ENCODE measurements at regions not wholly inside any gene's neighbourhood (a gene's known extent, or its start where the extent isn't known, plus 50 kb on each side); places are given as distances from the start of the nearest gene placed in this dataset.
A peak's percentile ranks its signal among the peaks of the same experiment; 100 is the strongest.
"Not testable (repeated sequence)": the region's sequence is repeated elsewhere in the genome, so short reads cannot be mapped to it uniquely, and the experiment has no call there.

GRCh38 chr7:136116186-136116585, 139.0 kb upstream of the MTPN start:
- H3K27me3 Mint-ChIP-seq (ENCODE audit: low read depth in 2 of 2), result no peaks in the 10 kb centered on the region
- H3K4me3 ChIP-seq (ENCODE audit: low read length), result no peak overlapping the region
- DNase-seq, result no peak
- intact Hi-C loops (cut with micrococcal nuclease), result no loop called here
- 89% methylated on average over 11 of the region's 11 CpGs for WGBS (ENCODE audit: insufficient coverage)
- no peaks in the 10 kb centered on the region for H3K9me3 Mint-ChIP-seq
- H3K9me3 ChIP-seq (ENCODE audit: control insufficient read depth, insufficient read depth, low read length), result no peaks in the 10 kb centered on the region
- TF ChIP-seq, protein P1, sequence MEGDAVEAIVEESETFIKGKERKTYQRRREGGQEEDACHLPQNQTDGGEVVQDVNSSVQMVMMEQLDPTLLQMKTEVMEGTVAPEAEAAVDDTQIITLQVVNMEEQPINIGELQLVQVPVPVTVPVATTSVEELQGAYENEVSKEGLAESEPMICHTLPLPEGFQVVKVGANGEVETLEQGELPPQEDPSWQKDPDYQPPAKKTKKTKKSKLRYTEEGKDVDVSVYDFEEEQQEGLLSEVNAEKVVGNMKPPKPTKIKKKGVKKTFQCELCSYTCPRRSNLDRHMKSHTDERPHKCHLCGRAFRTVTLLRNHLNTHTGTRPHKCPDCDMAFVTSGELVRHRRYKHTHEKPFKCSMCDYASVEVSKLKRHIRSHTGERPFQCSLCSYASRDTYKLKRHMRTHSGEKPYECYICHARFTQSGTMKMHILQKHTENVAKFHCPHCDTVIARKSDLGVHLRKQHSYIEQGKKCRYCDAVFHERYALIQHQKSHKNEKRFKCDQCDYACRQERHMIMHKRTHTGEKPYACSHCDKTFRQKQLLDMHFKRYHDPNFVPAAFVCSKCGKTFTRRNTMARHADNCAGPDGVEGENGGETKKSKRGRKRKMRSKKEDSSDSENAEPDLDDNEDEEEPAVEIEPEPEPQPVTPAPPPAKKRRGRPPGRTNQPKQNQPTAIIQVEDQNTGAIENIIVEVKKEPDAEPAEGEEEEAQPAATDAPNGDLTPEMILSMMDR (IDR thresholded peaks at IDR 0.05), result no peak
- H3K36me3 ChIP-seq (ENCODE audit: control insufficient read depth, insufficient read depth, low read length), result no peaks in the 10 kb centered on the region
- H3K4me3 Mint-ChIP-seq, result no peak overlapping the region
- H3K27me3 ChIP-seq (ENCODE audit: control insufficient read depth, insufficient read depth, low read length), result no peaks in the 10 kb centered on the region
- H3K4me1 ChIP-seq (ENCODE audit: control insufficient read depth, insufficient read depth, low read length), result peaks cover 13% of the 10 kb centered on the region
- peaks cover 0 to 4% of the 10 kb centered on the region in 2 donors for H3K4me1 Mint-ChIP-seq
- ATAC-seq, result no peak
- H3K27ac Mint-ChIP-seq, result no peak overlapping the region
- H3K36me3 Mint-ChIP-seq, result no peaks in the 10 kb centered on the region
- no peak overlapping the region for H3K27ac ChIP-seq (ENCODE audit: low read length)

GRCh38 chr7:136114966-136115762, 138.0 kb upstream of the MTPN start:
- no peak overlapping the region for H3K27ac ChIP-seq (ENCODE audit: low read length)
- Mint-ChIP-seq H3K27me3 (ENCODE audit: low read depth in 2 of 2) (no peaks in the 10 kb centered on the region), H3K9me3 (peaks cover 0 to 2% of the 10 kb centered on the region in 2 donors), H3K27ac (no peak overlapping the region), H3K36me3 (no peaks in the 10 kb centered on the region), H3K4me3 (no peak overlapping the region), H3K4me1 (peaks cover 0 to 4% of the 10 kb centered on the region in 2 donors)
- H3K36me3 ChIP-seq (ENCODE audit: control insufficient read depth, insufficient read depth, low read length), result no peaks in the 10 kb centered on the region
- no peaks in the 10 kb centered on the region for H3K27me3 ChIP-seq (ENCODE audit: control insufficient read depth, insufficient read depth, low read length)
- H3K4me3 ChIP-seq (ENCODE audit: low read length), result no peak overlapping the region
- 54% methylated on average over 21 of the region's 21 CpGs for WGBS (ENCODE audit: insufficient coverage)
- H3K9me3 ChIP-seq (ENCODE audit: control insufficient read depth, insufficient read depth, low read length), result no peaks in the 10 kb centered on the region
- TF ChIP-seq, protein P1 (IDR thresholded peaks at IDR 0.05), result peak; percentile 63
- ATAC-seq (peak; percentile 82 to 90 (median 83)), DNase-seq (peak; percentile 35 to 54)
- H3K4me1 ChIP-seq (ENCODE audit: control insufficient read depth, insufficient read depth, low read length), result peaks cover 13% of the 10 kb centered on the region
- intact Hi-C loops (cut with micrococcal nuclease), result no loop called here

DNA sequence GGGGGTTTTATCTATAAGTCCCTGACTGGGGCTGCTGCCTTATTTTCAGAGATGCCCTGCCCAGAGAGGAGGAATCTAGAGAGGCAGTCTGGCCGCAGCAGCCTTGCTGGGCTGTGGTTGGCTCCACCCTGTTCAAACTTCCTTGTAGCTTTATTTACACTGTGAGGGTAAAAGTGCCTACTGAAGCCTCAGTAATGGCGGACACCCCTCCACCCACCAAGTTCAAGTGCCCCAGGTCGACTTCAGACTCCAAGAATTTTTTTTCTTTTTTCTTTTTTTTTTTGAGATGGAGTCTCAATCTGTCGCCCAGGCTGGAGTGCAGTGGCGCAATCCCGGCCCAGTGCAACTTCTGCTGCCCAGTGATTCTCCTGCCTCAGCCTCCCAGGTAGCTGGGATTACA, 137.3 kb upstream of the MTPN start:
- H3K4me1 Mint-ChIP-seq; ATAC-seq; intact Hi-C loops (cut with micrococcal nuclease); DNase-seq; H3K9me3 ChIP-seq (ENCODE audit: control insufficient read depth, insufficient read depth, low read length); H3K27me3 Mint-ChIP-seq (ENCODE audit: low read depth in 2 of 2); H3K9me3 Mint-ChIP-seq; H3K36me3 Mint-ChIP-seq; H3K4me3 ChIP-seq (ENCODE audit: low read length); H3K27ac Mint-ChIP-seq; H3K27ac ChIP-seq (ENCODE audit: low read length); H3K4me3 Mint-ChIP-seq; H3K27me3 ChIP-seq (ENCODE audit: control insufficient read depth, insufficient read depth, low read length); H3K36me3 ChIP-seq (ENCODE audit: control insufficient read depth, insufficient read depth, low read length): not testable (repeated sequence)
- peaks cover 13% of the 10 kb centered on the region for H3K4me1 ChIP-seq (ENCODE audit: control insufficient read depth, insufficient read depth, low read length)
- 78% methylated on average over 6 of the region's 6 CpGs for WGBS (ENCODE audit: insufficient coverage)

- H3K27me3 ChIP-seq (ENCODE audit: control insufficient read depth, insufficient read depth, low read length); DNase-seq; H3K27me3 Mint-ChIP-seq (ENCODE audit: low read depth in 2 of 2); H3K4me1 ChIP-seq (ENCODE audit: control insufficient read depth, insufficient read depth, low read length); H3K4me3 ChIP-seq (ENCODE audit: low read length); H3K4me1 Mint-ChIP-seq; H3K27ac Mint-ChIP-seq; H3K9me3 ChIP-seq (ENCODE audit: control insufficient read depth, insufficient read depth, low read length); H3K4me3 Mint-ChIP-seq; H3K9me3 Mint-ChIP-seq; H3K27ac ChIP-seq (ENCODE audit: low read length); intact Hi-C loops (cut with micrococcal nuclease); H3K36me3 ChIP-seq (ENCODE audit: control insufficient read depth, insufficient read depth, low read length); ATAC-seq; H3K36me3 Mint-ChIP-seq: not testable (repeated sequence)
- 60% methylated on average over 1 of the region's 1 CpG for WGBS (ENCODE audit: insufficient coverage)
Observed at GRCh38 chr7:136109037-136109436, 131.9 kb upstream of the MTPN start.

All from natural killer cell (primary cell).